GM12878 (cell line): ENCODE measurements at regions not wholly inside any gene's neighbourhood (a gene's known extent, or its start where the extent isn't known, plus 50 kb on each side); places are given as distances from the start of the nearest gene placed in this dataset.

Experiments used
- ATAC-seq: fragments of 200-7000 bp; cut with Tn5 transposase; 3 replicates; pipeline ENCODE4 v1.9.1; 2020; ENCODE audit warnings: mild to moderate bottlenecking, moderate library complexity
- BruUV-seq: library from RNA; stranded (reverse); fragments of 400-500 nt; replicated peaks from 2 replicates; lab custom pipeline; 2021; lab: Mats Ljungman, UMichigan
- CTCF ChIA-PET: fragments of 300-600 bp; sonication (Branson Sonifier 250); formaldehyde crosslinking; extraction: SDS; loops from one replicate; lab custom pipeline; 2021; ENCODE audit warnings: inconsistent platforms; lab: Yijun Ruan, JAX
- POLR2A ChIA-PET: fragments of 350-600 bp; formaldehyde crosslinking; extraction: SDS; loops from one replicate; lab custom pipeline; 2021; ENCODE audit warnings: inconsistent platforms; lab: Charles Lee
- RAD21 ChIA-PET: fragments of 300-600 bp; sonication (Branson Sonifier 250); formaldehyde crosslinking; loops from one replicate; lab custom pipeline; 2023; ENCODE audit warnings: antibody characterized with exemption; ENCODE audit not compliant: unreplicated experiment; lab: Charles Lee
- SMC1A ChIA-PET: fragments of 300-600 bp; sonication (Branson Sonifier 250); formaldehyde crosslinking; loops from one replicate; lab custom pipeline; 2023; ENCODE audit not compliant: unreplicated experiment, uncharacterized antibody; lab: Charles Lee
- DNase-seq: peaks from one replicate; pipeline ENCODE4 v3.0.0-alpha.2; 2011; ENCODE audit warnings: low read depth, low spot score
- FAIRE-seq: peaks from 3 replicates; lab custom pipeline; 2011; peaks lifted over from hg19 to GRCh38; lab: Jason Lieb, UNC
- H2AFZ ChIP-seq: 2 replicates; pipeline ENCODE4 v1.6.0; 2011; ENCODE audit warnings: low read depth, low read length, control low read depth; ENCODE audit not compliant: control insufficient read depth
- H3K27ac ChIP-seq: 2 replicates; pipeline ENCODE4 v1.5.1; 2011; ENCODE audit warnings: control low read depth; ENCODE audit not compliant: control insufficient read depth, insufficient read depth
- H3K27me3 ChIP-seq, 2 experiments: replicated peaks in 1 of 2; 2 replicates each; pipeline versions ENCODE4 v1.6.0 to v1.6.1; 2011; ENCODE audit warnings: low read length in 1 of 2; ENCODE audit not compliant: control insufficient read depth in 2 of 2, insufficient read depth in 2 of 2
- H3K36me3 ChIP-seq, 2 experiments: 2 replicates each; pipeline ENCODE4 v1.5.1; 2011; ENCODE audit warnings: low read length in 1 of 2; ENCODE audit not compliant: control insufficient read depth in 2 of 2, insufficient read depth in 2 of 2
- H3K4me1 ChIP-seq: 2 replicates; pipeline ENCODE4 v1.6.1; 2011; ENCODE audit warnings: mild to moderate bottlenecking, low read length, moderate library complexity, mixed read lengths; ENCODE audit not compliant: control insufficient read depth, insufficient read depth
- H3K4me2 ChIP-seq: 2 replicates; pipeline ENCODE4 v1.6.0; 2011; ENCODE audit warnings: control low read depth; ENCODE audit not compliant: control insufficient read depth, insufficient read depth
- H3K4me3 ChIP-seq: fragments of 200-600 bp; sonication (generic); 2 replicates; pipeline ENCODE4 v1.5.1; 2016
- H3K79me2 ChIP-seq: 2 replicates; pipeline ENCODE4 v1.6.0; 2011; ENCODE audit warnings: low read length; ENCODE audit not compliant: control insufficient read depth, insufficient read depth
- H3K9ac ChIP-seq: 2 replicates; pipeline ENCODE4 v1.8.0; 2011; ENCODE audit warnings: low read length, control low read depth, mixed read lengths; ENCODE audit not compliant: control insufficient read depth, insufficient read depth
- H3K9me3 ChIP-seq: replicated peaks from 3 replicates; pipeline ENCODE4 v1.5.1; 2011; ENCODE audit warnings: mild to moderate bottlenecking, low read length; ENCODE audit not compliant: control insufficient read depth, insufficient read depth
- H4K20me1 ChIP-seq: 2 replicates; pipeline ENCODE4 v1.6.0; 2011; ENCODE audit not compliant: control insufficient read depth, insufficient read depth
- ASH2L ChIP-seq: fragments of 300-600, 200-600 bp; sonication (generic); IDR thresholded peaks from 2 replicates; pipeline ENCODE4 v1.6.1; 2017; ENCODE audit warnings: low read depth, mild to moderate bottlenecking, borderline replicate concordance
- ATF3 ChIP-seq: IDR thresholded peaks from 2 replicates; pipeline ENCODE4 v1.6.1; 2011; ENCODE audit warnings: low read depth, mild to moderate bottlenecking, low read length, moderate library complexity, borderline replicate concordance; ENCODE audit errors: extremely low read depth
- E2F4 ChIP-seq: IDR thresholded peaks from 2 replicates; pipeline ENCODE4 v1.6.1; 2012; ENCODE audit warnings: low read depth, low read length, improper control_type of control experiment
- FOXK2 ChIP-seq: fragments of 450-650 bp; IDR thresholded peaks from 2 replicates; pipeline ENCODE4 v1.6.1; 2017; ENCODE audit warnings: mild to moderate bottlenecking, moderate library complexity
- IKZF1 ChIP-seq: fragments of 450-650 bp; conservative IDR thresholded peaks from 2 replicates; pipeline ENCODE4 v1.6.1; 2017; ENCODE audit warnings: antibody characterized with exemption, mild to moderate bottlenecking
- JUNB ChIP-seq: IDR thresholded peaks from 2 replicates; pipeline ENCODE4 v1.6.1; 2016; ENCODE audit warnings: antibody characterized with exemption, mild to moderate bottlenecking
- MTA3 ChIP-seq: IDR thresholded peaks from 2 replicates; pipeline ENCODE4 v1.6.1; 2012; ENCODE audit warnings: low read length, inconsistent platforms, borderline replicate concordance
- MXI1 ChIP-seq: fragments of 150-350 bp; IDR thresholded peaks from 2 replicates; pipeline ENCODE4 v1.6.1; 2011; ENCODE audit warnings: low read depth, mild to moderate bottlenecking, inconsistent platforms, low read length, improper control_type of control experiment
- NFYA ChIP-seq: IDR thresholded peaks from 2 replicates; pipeline ENCODE4 v1.6.1; 2011; ENCODE audit warnings: low read depth, mild to moderate bottlenecking, low read length, improper control_type of control experiment, borderline replicate concordance
- PML ChIP-seq: IDR thresholded peaks from 2 replicates; pipeline ENCODE4 v1.6.1; 2012; ENCODE audit warnings: low read length, inconsistent platforms
- POLR2AphosphoS2 ChIP-seq: IDR thresholded peaks from 2 replicates; pipeline ENCODE4 v1.6.1; 2011; ENCODE audit warnings: low read depth, mild to moderate bottlenecking, low read length, improper control_type of control experiment, moderate library complexity
- RBBP5 ChIP-seq: fragments of 200-600 bp; sonication (generic); conservative IDR thresholded peaks from 2 replicates; pipeline ENCODE4 v1.6.1; 2016
- SIX5 ChIP-seq: IDR thresholded peaks from 2 replicates; pipeline ENCODE4 v1.6.1; 2011; ENCODE audit warnings: mild to moderate bottlenecking, low read depth, low read length, moderate library complexity; ENCODE audit not compliant: severe bottlenecking
- SMAD5 ChIP-seq: IDR thresholded peaks from 2 replicates; pipeline ENCODE4 v1.6.1; 2016; ENCODE audit warnings: antibody characterized with exemption, low read depth
- ZNF274 ChIP-seq: IDR thresholded peaks from one replicate; pipeline ENCODE4 v1.8.0; 2011; ENCODE audit not compliant: insufficient read length, insufficient read depth
- ZZZ3 ChIP-seq: IDR thresholded peaks from 2 replicates; pipeline ENCODE4 v1.6.1; 2011; ENCODE audit warnings: low read depth; ENCODE audit not compliant: control insufficient read depth, insufficient read length
- WGBS: methylation state at CpG from one replicate; pipeline ENCODE4 v1.1.6; 2016; ENCODE audit warnings: low lambda C conversion rate; ENCODE audit not compliant: insufficient replicate concordance, insufficient coverage; ENCODE audit errors: missing lambda C conversion rate; 5-methylcytosine and 5-hydroxymethylcytosine counted together
- in situ Hi-C: fragments of 300-500 bp; cut with MboI; formaldehyde crosslinking; loops from 9 replicates; pipeline ENCODE4 v1.14.3; 2018; ENCODE audit warnings: mixed read lengths
- intact Hi-C: fragments of 100-400 bp; cut with micrococcal nuclease; formaldehyde crosslinking; loops from one replicate; pipeline ENCODE4 v1.14.2; 2022; ENCODE audit not compliant: unreplicated experiment
- TF ChIP-seq, protein P1 (sequence below): fragments of 450-650 bp; IDR thresholded peaks from 2 replicates; pipeline ENCODE4 v1.6.1; 2017; ENCODE audit warnings: mild to moderate bottlenecking, moderate library complexity

DNA sequence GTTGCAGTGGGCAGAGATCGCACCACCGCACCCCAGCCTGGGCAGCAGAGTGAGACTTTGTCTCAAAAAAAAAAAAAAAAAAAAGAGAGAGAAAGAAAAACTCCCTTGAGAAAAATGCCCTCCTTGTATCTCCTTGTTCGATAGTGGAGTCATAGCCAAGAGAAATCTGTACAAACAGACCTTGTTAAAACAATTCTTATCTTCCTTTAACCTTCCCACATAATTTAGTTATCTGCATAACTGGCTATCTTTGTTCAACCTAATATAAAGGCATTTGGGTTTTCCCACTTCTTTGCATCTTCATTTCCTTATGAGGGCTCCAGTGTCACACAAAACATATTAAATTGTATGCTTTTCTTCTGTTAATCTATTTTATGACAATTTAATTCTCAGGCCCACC is 65.1 kb upstream of the ATP11B start (continued):
- no peak for TF ChIP-seq JUNB
- no peak for TF ChIP-seq E2F4
- no peak for TF ChIP-seq PML
- no peak for TF ChIP-seq MTA3
- TF ChIP-seq, protein P1, sequence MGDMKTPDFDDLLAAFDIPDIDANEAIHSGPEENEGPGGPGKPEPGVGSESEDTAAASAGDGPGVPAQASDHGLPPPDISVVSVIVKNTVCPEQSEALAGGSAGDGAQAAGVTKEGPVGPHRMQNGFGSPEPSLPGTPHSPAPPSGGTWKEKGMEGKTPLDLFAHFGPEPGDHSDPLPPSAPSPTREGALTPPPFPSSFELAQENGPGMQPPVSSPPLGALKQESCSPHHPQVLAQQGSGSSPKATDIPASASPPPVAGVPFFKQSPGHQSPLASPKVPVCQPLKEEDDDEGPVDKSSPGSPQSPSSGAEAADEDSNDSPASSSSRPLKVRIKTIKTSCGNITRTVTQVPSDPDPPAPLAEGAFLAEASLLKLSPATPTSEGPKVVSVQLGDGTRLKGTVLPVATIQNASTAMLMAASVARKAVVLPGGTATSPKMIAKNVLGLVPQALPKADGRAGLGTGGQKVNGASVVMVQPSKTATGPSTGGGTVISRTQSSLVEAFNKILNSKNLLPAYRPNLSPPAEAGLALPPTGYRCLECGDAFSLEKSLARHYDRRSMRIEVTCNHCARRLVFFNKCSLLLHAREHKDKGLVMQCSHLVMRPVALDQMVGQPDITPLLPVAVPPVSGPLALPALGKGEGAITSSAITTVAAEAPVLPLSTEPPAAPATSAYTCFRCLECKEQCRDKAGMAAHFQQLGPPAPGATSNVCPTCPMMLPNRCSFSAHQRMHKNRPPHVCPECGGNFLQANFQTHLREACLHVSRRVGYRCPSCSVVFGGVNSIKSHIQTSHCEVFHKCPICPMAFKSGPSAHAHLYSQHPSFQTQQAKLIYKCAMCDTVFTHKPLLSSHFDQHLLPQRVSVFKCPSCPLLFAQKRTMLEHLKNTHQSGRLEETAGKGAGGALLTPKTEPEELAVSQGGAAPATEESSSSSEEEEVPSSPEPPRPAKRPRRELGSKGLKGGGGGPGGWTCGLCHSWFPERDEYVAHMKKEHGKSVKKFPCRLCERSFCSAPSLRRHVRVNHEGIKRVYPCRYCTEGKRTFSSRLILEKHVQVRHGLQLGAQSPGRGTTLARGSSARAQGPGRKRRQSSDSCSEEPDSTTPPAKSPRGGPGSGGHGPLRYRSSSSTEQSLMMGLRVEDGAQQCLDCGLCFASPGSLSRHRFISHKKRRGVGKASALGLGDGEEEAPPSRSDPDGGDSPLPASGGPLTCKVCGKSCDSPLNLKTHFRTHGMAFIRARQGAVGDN: no peak

- WGBS: 12% methylated on average over 17 of the region's 19 CpGs
- no TSS peak for BruUV-seq
- Histone ChIP-seq H3K79me2 (no peaks in the 10 kb centered on the region), H3K36me3 (no peaks in the 10 kb centered on the region), H3K4me3 (peak overlapping the region; percentile 65), H2AFZ (peak overlapping the region; percentile 84), H3K4me1 (peaks cover 8% of the 10 kb centered on the region), H3K4me2 (peak overlapping the region; percentile 95), H3K27me3 (no peaks in the 10 kb centered on the region), H4K20me1 (no peaks in the 10 kb centered on the region), H3K9ac (peak overlapping the region; percentile 74), H3K27ac (peak overlapping the region; percentile 90), H3K9me3 (peaks cover 3% of the 10 kb centered on the region; the same call in 2 of the 3 replicates)
- POLR2A ChIA-PET: interaction anchor here (0.6 to 2.9 kb wide), 6 partner anchors 10 to 967 kb away, joined by 3 to 27 read pairs (median 6); partner anchors contain the start of gene ATP11B
- RAD21 ChIA-PET: interaction anchor here (0.9 to 5.5 kb wide), 9 partner anchors 15 to 455 kb away, joined by 3 to 104 read pairs (median 3); partner anchors contain the start of gene ATP11B
- in situ Hi-C loops: no loop called here
- CTCF ChIA-PET: interaction anchor here (1.2 to 7.5 kb wide), 5 partner anchors 8 to 107 kb away, joined by 3 to 109 read pairs (median 10); partner anchors contain the start of gene ATP11B
- peak; percentile 95 for FAIRE-seq
- peak; percentile 86 for ATAC-seq
- peak; percentile 68 for DNase-seq
- intact Hi-C loops: loop anchor here (1.0 to 2.0 kb wide), 2 partner anchors 14 to 65 kb away; no protein-coding TSS in a partner anchor
- SMC1A ChIA-PET: interaction anchor here (0.8 to 7.1 kb wide), 13 partner anchors 7 to 110 kb away, joined by 3 to 109 read pairs (median 4); partner anchors contain the start of gene ATP11B
- TF ChIP-seq FOXK2: no peak
- no peak for TF ChIP-seq MXI1
- TF ChIP-seq ATF3: no peak
- peak; percentile 93 for TF ChIP-seq IKZF1
- TF ChIP-seq ASH2L: no peak
- TF ChIP-seq SIX5: no peak
- TF ChIP-seq SMAD5: no peak; the same call in 1 of the 2 replicates
- no peak for TF ChIP-seq ZNF274
- no peak for TF ChIP-seq RBBP5
- TF ChIP-seq NFYA: no peak
- TF ChIP-seq ZZZ3: no peak
- no peak for TF ChIP-seq POLR2AphosphoS2
Measured at GRCh38 chr3:182729903-182730674, 63.2 kb upstream of the ATP11B start.
